SK-N-SH (cell line): ENCODE measurements at regions not wholly inside any gene's neighbourhood (a gene's known extent, or its start where the extent isn't known, plus 50 kb on each side); places are given as distances from the start of the nearest gene placed in this dataset.

Experiments
- CTCF ChIA-PET: fragments of 300-600, 350-600 bp; formaldehyde crosslinking; extraction: SDS; loops from one replicate; lab custom pipeline; 2021; lab: Yijun Ruan, JAX
- POLR2A ChIA-PET: fragments of 350-600 bp; sonication (Branson Sonifier 250); formaldehyde crosslinking; extraction: SDS; loops from one replicate; lab custom pipeline; 2020; ENCODE audit warnings: antibody characterized with exemption, inconsistent platforms; lab: Yijun Ruan, JAX
- DNase-seq: peaks from one replicate; pipeline ENCODE4 v3.0.0; 2012
- H2AFZ ChIP-seq: fragments of 200-600 bp; sonication (generic); 2 replicates; pipeline ENCODE4 v1.8.1; 2016; ENCODE audit warnings: antibody characterized with exemption, mild to moderate bottlenecking, low read depth
- H3F3A ChIP-seq: fragments of 200-600 bp; sonication (generic); replicated peaks from 2 replicates; pipeline ENCODE3; 2016; ENCODE audit warnings: antibody characterized with exemption, mild to moderate bottlenecking; ENCODE audit not compliant: insufficient read depth
- H3K27ac ChIP-seq, 2 experiments: fragments of 200-500 bp in 1 of 2; fragments of 200-600 bp in 1 of 2; sonication (Bioruptor generic) in 1 of 2; sonication (generic), shearing (Covaris generic) in 1 of 2; 2 replicates each; pipeline versions ENCODE4 v1.5.1 to v1.6.1; 2014 to 2016; ENCODE audit warnings: low read depth in 2 of 2, inconsistent platforms in 1 of 2, low read length in 1 of 2, mild to moderate bottlenecking in 1 of 2, mixed read lengths in 1 of 2
- H3K27me3 ChIP-seq: fragments of 200-600 bp; sonication (generic), shearing (Covaris generic); 2 replicates; pipeline ENCODE4 v1.6.1; 2016; ENCODE audit warnings: mixed run types; ENCODE audit not compliant: insufficient read depth
- H3K36me3 ChIP-seq, 2 experiments: fragments of 200-500 bp in 1 of 2; fragments of 200-600 bp in 1 of 2; sonication (Bioruptor generic) in 1 of 2; sonication (generic) in 1 of 2; replicated peaks in 1 of 2; 2 replicates each; pipeline versions ENCODE3 to v1.5.1; 2014 to 2016; ENCODE audit warnings: low read length in 1 of 2, mild to moderate bottlenecking in 1 of 2; ENCODE audit not compliant: insufficient read depth in 2 of 2, control insufficient read depth in 1 of 2
- H3K4me1 ChIP-seq, 2 experiments: fragments of 200-500 bp in 1 of 2; fragments of 200-600 bp in 1 of 2; sonication (Bioruptor generic) in 1 of 2; sonication (generic), shearing (Covaris generic) in 1 of 2; 2 replicates each; pipeline versions ENCODE4 v1.5.1 to v1.6.1; 2014 to 2016; ENCODE audit warnings: low read depth in 1 of 2, low read length in 1 of 2, mixed run types in 1 of 2; ENCODE audit not compliant: insufficient read depth in 2 of 2, control insufficient read depth in 1 of 2
- H3K4me2 ChIP-seq: fragments of 200-600 bp; sonication (generic), shearing (Covaris generic); 2 replicates; pipeline ENCODE4 v1.6.1; 2017; ENCODE audit warnings: mixed run types
- H3K4me3 ChIP-seq, 2 experiments: fragments of 200-500 bp in 1 of 2; fragments of 200-600 bp in 1 of 2; sonication (Bioruptor generic) in 1 of 2; sonication (generic), shearing (Covaris generic) in 1 of 2; 2 replicates each; pipeline versions ENCODE4 v1.5.1 to v1.8.1; 2014 to 2016; ENCODE audit warnings: low read depth in 2 of 2, inconsistent platforms in 1 of 2, low read length in 1 of 2, mild to moderate bottlenecking in 1 of 2, mixed read lengths in 1 of 2, moderate library complexity in 1 of 2
- H3K79me2 ChIP-seq: fragments of 200-600 bp; sonication (generic); 2 replicates; pipeline ENCODE4 v1.8.1; 2017; ENCODE audit warnings: mild to moderate bottlenecking; ENCODE audit not compliant: insufficient read depth
- H3K9ac ChIP-seq: fragments of 200-600 bp; sonication (generic); 2 replicates; pipeline ENCODE4 v1.6.1; 2017; ENCODE audit warnings: mixed run types
- H3K9me2 ChIP-seq: fragments of 200-600 bp; sonication (generic); 2 replicates; pipeline ENCODE4 v1.6.1; 2017; ENCODE audit warnings: mixed run types
- H3K9me3 ChIP-seq: fragments of 200-600 bp; sonication (generic); 2 replicates; pipeline ENCODE4 v1.6.1; 2017; ENCODE audit warnings: mixed run types, mild to moderate bottlenecking, moderate library complexity
- H4K20me1 ChIP-seq: fragments of 200-600 bp; sonication (generic); 2 replicates; pipeline ENCODE4 v1.6.1; 2017; ENCODE audit warnings: mild to moderate bottlenecking, mixed run types; ENCODE audit not compliant: insufficient read depth
- ELF1 ChIP-seq: IDR thresholded peaks from 2 replicates; pipeline ENCODE4 v1.4.0; 2012
- EZH2phosphoT487 ChIP-seq: fragments of 200-600 bp; sonication (generic); IDR thresholded peaks from 2 replicates; pipeline ENCODE4 v1.6.1; 2017; ENCODE audit warnings: low read depth, mixed run types, mild to moderate bottlenecking, antibody characterized with exemption, moderate library complexity, borderline replicate concordance
- FOXJ3 ChIP-seq: sonication (generic); formaldehyde crosslinking; IDR thresholded peaks from 2 replicates; pipeline ENCODE4 v1.5.1; 2020; ENCODE audit warnings: mild to moderate bottlenecking, missing genetic modification reagents
- JUND ChIP-seq: IDR thresholded peaks from 2 replicates; pipeline ENCODE4 v1.4.0; 2012
- NFIC ChIP-seq: IDR thresholded peaks from 2 replicates; pipeline ENCODE4 v1.4.0; 2012; ENCODE audit warnings: borderline replicate concordance
- NRF1 ChIP-seq: IDR thresholded peaks from 2 replicates; pipeline ENCODE4 v1.6.1; 2012; ENCODE audit warnings: low read depth, mild to moderate bottlenecking, low read length
- POLR2AphosphoS5 ChIP-seq: IDR thresholded peaks from 2 replicates; pipeline ENCODE4 v1.6.1; 2012; ENCODE audit warnings: low read depth, low read length
- RAD21 ChIP-seq: IDR thresholded peaks from 2 replicates; pipeline ENCODE4 v1.6.1; 2012; ENCODE audit warnings: mild to moderate bottlenecking, low read length
- YY1 ChIP-seq: IDR thresholded peaks from 2 replicates; pipeline ENCODE4 v1.4.0; 2012; ENCODE audit warnings: low read depth, mild to moderate bottlenecking
- WGBS: methylation state at CpG from one replicate; pipeline ENCODE4 v1.1.6; 2017; ENCODE audit warnings: low lambda C conversion rate; 5-methylcytosine and 5-hydroxymethylcytosine counted together
- TF ChIP-seq, protein P1 (sequence below): IDR thresholded peaks from 2 replicates; pipeline ENCODE4 v1.6.1; 2012; ENCODE audit warnings: mild to moderate bottlenecking, low read depth, low read length, moderate library complexity
- TF ChIP-seq, protein P2 (sequence below): IDR thresholded peaks from 2 replicates; pipeline ENCODE4 v1.4.0; 2012; ENCODE audit warnings: low read depth, borderline replicate concordance

GRCh38 chr11:113572136-113572735 lies 97.0 kb upstream of the DRD2 start:
- TF ChIP-seq JUND: no peak
- no peak for TF ChIP-seq ELF1
- no peak for TF ChIP-seq NRF1
- TF ChIP-seq POLR2AphosphoS5: no peak
- no peak for TF ChIP-seq YY1
- TF ChIP-seq, protein P1, sequence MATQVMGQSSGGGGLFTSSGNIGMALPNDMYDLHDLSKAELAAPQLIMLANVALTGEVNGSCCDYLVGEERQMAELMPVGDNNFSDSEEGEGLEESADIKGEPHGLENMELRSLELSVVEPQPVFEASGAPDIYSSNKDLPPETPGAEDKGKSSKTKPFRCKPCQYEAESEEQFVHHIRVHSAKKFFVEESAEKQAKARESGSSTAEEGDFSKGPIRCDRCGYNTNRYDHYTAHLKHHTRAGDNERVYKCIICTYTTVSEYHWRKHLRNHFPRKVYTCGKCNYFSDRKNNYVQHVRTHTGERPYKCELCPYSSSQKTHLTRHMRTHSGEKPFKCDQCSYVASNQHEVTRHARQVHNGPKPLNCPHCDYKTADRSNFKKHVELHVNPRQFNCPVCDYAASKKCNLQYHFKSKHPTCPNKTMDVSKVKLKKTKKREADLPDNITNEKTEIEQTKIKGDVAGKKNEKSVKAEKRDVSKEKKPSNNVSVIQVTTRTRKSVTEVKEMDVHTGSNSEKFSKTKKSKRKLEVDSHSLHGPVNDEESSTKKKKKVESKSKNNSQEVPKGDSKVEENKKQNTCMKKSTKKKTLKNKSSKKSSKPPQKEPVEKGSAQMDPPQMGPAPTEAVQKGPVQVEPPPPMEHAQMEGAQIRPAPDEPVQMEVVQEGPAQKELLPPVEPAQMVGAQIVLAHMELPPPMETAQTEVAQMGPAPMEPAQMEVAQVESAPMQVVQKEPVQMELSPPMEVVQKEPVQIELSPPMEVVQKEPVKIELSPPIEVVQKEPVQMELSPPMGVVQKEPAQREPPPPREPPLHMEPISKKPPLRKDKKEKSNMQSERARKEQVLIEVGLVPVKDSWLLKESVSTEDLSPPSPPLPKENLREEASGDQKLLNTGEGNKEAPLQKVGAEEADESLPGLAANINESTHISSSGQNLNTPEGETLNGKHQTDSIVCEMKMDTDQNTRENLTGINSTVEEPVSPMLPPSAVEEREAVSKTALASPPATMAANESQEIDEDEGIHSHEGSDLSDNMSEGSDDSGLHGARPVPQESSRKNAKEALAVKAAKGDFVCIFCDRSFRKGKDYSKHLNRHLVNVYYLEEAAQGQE: no peak
- Histone ChIP-seq H3K27me3 (no peaks in the 10 kb centered on the region), H3K4me1 (peaks cover 0 to 48% of the 10 kb centered on the region in 2 experiments; a peak in 2 of 4 replicates), H3K9ac (no peak overlapping the region), H3K36me3 (no peaks in the 10 kb centered on the region), H3K27ac (no peak overlapping the region), H3K4me3 (no peak overlapping the region), H4K20me1 (no peaks in the 10 kb centered on the region), H3K9me2 (no peaks in the 10 kb centered on the region), H3K4me2 (no peak overlapping the region), H3F3A (no peaks in the 10 kb centered on the region), H3K79me2 (no peaks in the 10 kb centered on the region), H2AFZ (no peak overlapping the region), H3K9me3 (no peaks in the 10 kb centered on the region)
- WGBS: 64% methylated on average over 4 of the region's 4 CpGs
- CTCF ChIA-PET: interaction anchor here (0.7 kb wide), 1 partner anchor 18 kb away, joined by 3 read pairs; no protein-coding TSS in a partner anchor
- no peak for DNase-seq
- POLR2A ChIA-PET: no interaction called here

DNA sequence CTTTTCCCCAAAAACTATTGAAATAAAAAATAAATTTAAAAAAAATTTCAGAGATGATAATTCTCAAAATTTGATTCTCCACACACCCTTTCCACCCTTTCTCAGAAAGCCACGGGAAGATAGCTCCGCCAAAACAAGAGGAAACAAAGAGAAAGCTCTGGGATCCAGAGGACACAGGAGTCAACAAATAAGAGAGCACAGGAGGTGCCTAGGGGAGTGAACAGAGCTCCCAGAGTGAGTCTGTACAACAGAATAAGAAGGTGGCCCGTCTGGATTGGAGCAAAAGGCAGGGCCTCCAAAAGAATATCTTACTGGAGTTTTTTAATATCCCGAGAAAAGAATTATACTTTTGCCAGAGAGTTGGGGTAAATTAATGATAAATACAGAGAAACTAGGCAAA lies 96.3 kb upstream of the DRD2 start:
- Histone ChIP-seq H3F3A (no peaks in the 10 kb centered on the region), H3K9me3 (no peaks in the 10 kb centered on the region), H3K79me2 (no peaks in the 10 kb centered on the region), H3K4me3 (no peak overlapping the region), H2AFZ (no peak overlapping the region), H4K20me1 (no peaks in the 10 kb centered on the region), H3K9ac (no peak overlapping the region), H3K9me2 (no peaks in the 10 kb centered on the region), H3K27ac (no peak overlapping the region), H3K36me3 (no peaks in the 10 kb centered on the region), H3K4me2 (no peak overlapping the region), H3K4me1 (peaks cover 0 to 43% of the 10 kb centered on the region in 2 experiments; a peak in 2 of 4 replicates), H3K27me3 (no peaks in the 10 kb centered on the region)
- CTCF ChIA-PET: interaction anchor here (0.7 kb wide), 1 partner anchor 17 kb away, joined by 3 read pairs; no protein-coding TSS in a partner anchor
- TF ChIP-seq NFIC (no peak), EZH2phosphoT487 (no peak), FOXJ3 (no peak), NRF1 (no peak), RAD21 (no peak)
- TF ChIP-seq, protein P2, sequence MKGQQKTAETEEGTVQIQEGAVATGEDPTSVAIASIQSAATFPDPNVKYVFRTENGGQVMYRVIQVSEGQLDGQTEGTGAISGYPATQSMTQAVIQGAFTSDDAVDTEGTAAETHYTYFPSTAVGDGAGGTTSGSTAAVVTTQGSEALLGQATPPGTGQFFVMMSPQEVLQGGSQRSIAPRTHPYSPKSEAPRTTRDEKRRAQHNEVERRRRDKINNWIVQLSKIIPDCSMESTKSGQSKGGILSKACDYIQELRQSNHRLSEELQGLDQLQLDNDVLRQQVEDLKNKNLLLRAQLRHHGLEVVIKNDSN: no peak
- POLR2A ChIA-PET: no interaction called here
- 35% methylated on average over 4 of the region's 4 CpGs for WGBS
- DNase-seq: no peak
